ENCODE measurements at regions not wholly inside any gene's neighbourhood (a gene's known extent, or its start where the extent isn't known, plus 50 kb on each side); places are given as distances from the start of the nearest gene placed in this dataset.

DNA sequence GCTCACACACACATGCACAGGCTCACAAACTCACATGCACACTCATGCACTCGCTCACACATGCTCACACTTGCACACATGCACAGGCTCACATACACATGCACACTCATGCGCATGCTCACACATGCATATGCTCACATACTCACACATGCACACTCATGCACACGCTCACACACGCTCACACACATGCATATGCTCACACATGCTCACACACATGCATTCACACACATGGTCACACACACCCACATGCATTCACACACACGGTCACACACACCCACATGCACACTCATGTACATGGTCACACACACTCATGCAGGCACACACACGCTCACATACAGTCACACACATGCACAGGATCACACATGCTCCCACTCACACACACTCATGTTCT is 132.8 kb upstream of the SMAD3 start (continued):
- no peak for TF ChIP-seq ZNF217 (CRISPR knock-in tag; IDR thresholded peaks at IDR 0.05)
- no peak for TF ChIP-seq MLLT1 (IDR thresholded peaks at IDR 0.05)
- TF ChIP-seq HNRNPK (IDR thresholded peaks at IDR 0.05; ENCODE audit: low read depth, low read length, poor library complexity, severe bottlenecking): no peak
- TF ChIP-seq HDGF (IDR thresholded peaks at IDR 0.05): peak; percentile 36; the same call in 1 of the 2 replicates
- TF ChIP-seq POLR3A (IDR thresholded peaks at IDR 0.05; ENCODE audit: borderline replicate concordance, extremely low read depth, insufficient read depth, insufficient read length): no peak
- no peak for TF ChIP-seq PRMT5 (CRISPR knock-in tag; IDR thresholded peaks at IDR 0.05)
- no peak for TF ChIP-seq ZSCAN29 (IDR thresholded peaks at IDR 0.05)
- no peak for TF ChIP-seq SMARCA5 (IDR thresholded peaks at IDR 0.05)
- 0 out of 6 replicates have a peak, but pooled peaks of 1 of the 3 experiments have one; percentile 29 for TF ChIP-seq ZBTB11 (CRISPR knock-in tag; IDR thresholded peaks at IDR 0.05)
- TF ChIP-seq EP300 (IDR thresholded peaks at IDR 0.05; ENCODE audit: low read length): no peak
- no peak for TF ChIP-seq JUND (IDR thresholded peaks at IDR 0.05; ENCODE audit: borderline replicate concordance, low read depth, low read length)
- TF ChIP-seq JUND (tag; IDR thresholded peaks at IDR 0.05; ENCODE audit: borderline replicate concordance, low read depth, low read length): peak; percentile 28; the same call in 1 of the 3 replicates
- TF ChIP-seq, protein P1, sequence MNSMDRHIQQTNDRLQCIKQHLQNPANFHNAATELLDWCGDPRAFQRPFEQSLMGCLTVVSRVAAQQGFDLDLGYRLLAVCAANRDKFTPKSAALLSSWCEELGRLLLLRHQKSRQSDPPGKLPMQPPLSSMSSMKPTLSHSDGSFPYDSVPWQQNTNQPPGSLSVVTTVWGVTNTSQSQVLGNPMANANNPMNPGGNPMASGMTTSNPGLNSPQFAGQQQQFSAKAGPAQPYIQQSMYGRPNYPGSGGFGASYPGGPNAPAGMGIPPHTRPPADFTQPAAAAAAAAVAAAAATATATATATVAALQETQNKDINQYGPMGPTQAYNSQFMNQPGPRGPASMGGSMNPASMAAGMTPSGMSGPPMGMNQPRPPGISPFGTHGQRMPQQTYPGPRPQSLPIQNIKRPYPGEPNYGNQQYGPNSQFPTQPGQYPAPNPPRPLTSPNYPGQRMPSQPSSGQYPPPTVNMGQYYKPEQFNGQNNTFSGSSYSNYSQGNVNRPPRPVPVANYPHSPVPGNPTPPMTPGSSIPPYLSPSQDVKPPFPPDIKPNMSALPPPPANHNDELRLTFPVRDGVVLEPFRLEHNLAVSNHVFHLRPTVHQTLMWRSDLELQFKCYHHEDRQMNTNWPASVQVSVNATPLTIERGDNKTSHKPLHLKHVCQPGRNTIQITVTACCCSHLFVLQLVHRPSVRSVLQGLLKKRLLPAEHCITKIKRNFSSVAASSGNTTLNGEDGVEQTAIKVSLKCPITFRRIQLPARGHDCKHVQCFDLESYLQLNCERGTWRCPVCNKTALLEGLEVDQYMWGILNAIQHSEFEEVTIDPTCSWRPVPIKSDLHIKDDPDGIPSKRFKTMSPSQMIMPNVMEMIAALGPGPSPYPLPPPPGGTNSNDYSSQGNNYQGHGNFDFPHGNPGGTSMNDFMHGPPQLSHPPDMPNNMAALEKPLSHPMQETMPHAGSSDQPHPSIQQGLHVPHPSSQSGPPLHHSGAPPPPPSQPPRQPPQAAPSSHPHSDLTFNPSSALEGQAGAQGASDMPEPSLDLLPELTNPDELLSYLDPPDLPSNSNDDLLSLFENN (IDR thresholded peaks at IDR 0.05; ENCODE audit: low read depth in 2 of 2, low read length in 2 of 2): no peak
- no peak for TF ChIP-seq ZNF551 (CRISPR knock-in tag; IDR thresholded peaks at IDR 0.05)
- TF ChIP-seq RFX5 (IDR thresholded peaks at IDR 0.05; ENCODE audit: low read depth, low read length): no peak
- TF ChIP-seq PML (IDR thresholded peaks at IDR 0.05; ENCODE audit: low read length): no peak
- TF ChIP-seq, protein P2, sequence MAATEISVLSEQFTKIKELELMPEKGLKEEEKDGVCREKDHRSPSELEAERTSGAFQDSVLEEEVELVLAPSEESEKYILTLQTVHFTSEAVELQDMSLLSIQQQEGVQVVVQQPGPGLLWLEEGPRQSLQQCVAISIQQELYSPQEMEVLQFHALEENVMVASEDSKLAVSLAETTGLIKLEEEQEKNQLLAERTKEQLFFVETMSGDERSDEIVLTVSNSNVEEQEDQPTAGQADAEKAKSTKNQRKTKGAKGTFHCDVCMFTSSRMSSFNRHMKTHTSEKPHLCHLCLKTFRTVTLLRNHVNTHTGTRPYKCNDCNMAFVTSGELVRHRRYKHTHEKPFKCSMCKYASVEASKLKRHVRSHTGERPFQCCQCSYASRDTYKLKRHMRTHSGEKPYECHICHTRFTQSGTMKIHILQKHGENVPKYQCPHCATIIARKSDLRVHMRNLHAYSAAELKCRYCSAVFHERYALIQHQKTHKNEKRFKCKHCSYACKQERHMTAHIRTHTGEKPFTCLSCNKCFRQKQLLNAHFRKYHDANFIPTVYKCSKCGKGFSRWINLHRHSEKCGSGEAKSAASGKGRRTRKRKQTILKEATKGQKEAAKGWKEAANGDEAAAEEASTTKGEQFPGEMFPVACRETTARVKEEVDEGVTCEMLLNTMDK (IDR thresholded peaks at IDR 0.05; ENCODE audit: borderline replicate concordance, insufficient read depth, low read depth, low read length, poor library complexity, severe bottlenecking): no peak
- no peak for TF ChIP-seq RBM22 (IDR thresholded peaks at IDR 0.05; ENCODE audit: low read depth, low read length, poor library complexity, severe bottlenecking)
- no peak for TF ChIP-seq MEF2D (tag; conservative IDR thresholded peaks at IDR 0.05; ENCODE audit: low read depth)
